Right lobe of liver (tissue), 4 donors: ENCODE measurements at regions not wholly inside any gene's neighbourhood (a gene's known extent, or its start where the extent isn't known, plus 50 kb on each side); places are given as distances from the start of the nearest gene placed in this dataset.
A peak's percentile ranks its signal among the peaks of the same experiment; 100 is the strongest.

Source experiments
- CTCF ChIP-seq, 4 donors: fragments of 200-600 bp in 3 of 4; fragments of 450-650 bp in 1 of 4; IDR thresholded peaks; one replicate each; pipeline versions ENCODE4 v1.5.1 to v1.8.0; 2016 to 2022; ENCODE audit warnings: antibody characterized with exemption in 4 of 4, mild to moderate bottlenecking in 2 of 4
- POLR2A ChIP-seq: fragments of 450-650 bp; IDR thresholded peaks from one replicate; pipeline ENCODE4 v1.6.1; 2017; ENCODE audit warnings: antibody characterized with exemption, mild to moderate bottlenecking
- donor health status: DM: no; HTN: no; CAD: no.
- donor health status: DM: no; HTN: no; CAD: no.
- donor health status: DM: no; HTN: yes; CAD: no.

GRCh38 chr7:13032576-13032975, 345.1 kb downstream of the ARL4A start:
- TF ChIP-seq POLR2A (no peak), CTCF (IDR thresholded peaks at IDR 0.05) (peak in 1 of 4 donors; percentile 4)
